Neuronal stem cell (in vitro differentiated cells): ENCODE measurements at regions not wholly inside any gene's neighbourhood (a gene's known extent, or its start where the extent isn't known, plus 50 kb on each side); places are given as distances from the start of the nearest gene placed in this dataset.

Source experiments
- DNase-seq: peaks from one replicate; pipeline ENCODE4 v3.0.0-alpha.2; 2013; ENCODE audit warnings: low spot score
- H2AFZ ChIP-seq: one replicate; pipeline ENCODE4 v1.6.1; 2013; ENCODE audit warnings: mild to moderate bottlenecking, low read length, inconsistent platforms
- H2AK5ac ChIP-seq: 2 replicates; pipeline ENCODE4 v1.6.1; 2013; ENCODE audit warnings: low read depth, mild to moderate bottlenecking, inconsistent platforms, low read length, moderate library complexity, mixed read lengths
- H2BK120ac ChIP-seq: 2 replicates; pipeline ENCODE4 v1.6.1; 2013; ENCODE audit warnings: low read depth, mild to moderate bottlenecking, inconsistent platforms, low read length, moderate library complexity, mixed read lengths
- H2BK12ac ChIP-seq: one replicate; pipeline ENCODE4 v1.6.1; 2013; ENCODE audit warnings: low read length, inconsistent platforms
- H2BK15ac ChIP-seq: 2 replicates; pipeline ENCODE4 v1.6.1; 2013; ENCODE audit warnings: mild to moderate bottlenecking, low read length, inconsistent platforms, mixed read lengths
- H2BK5ac ChIP-seq: one replicate; pipeline ENCODE4 v1.6.1; 2013; ENCODE audit warnings: inconsistent platforms, mild to moderate bottlenecking, low read length, moderate library complexity
- H3K14ac ChIP-seq: one replicate; pipeline ENCODE4 v1.6.1; 2013; ENCODE audit warnings: low read length, inconsistent platforms
- H3K18ac ChIP-seq: 2 replicates; pipeline ENCODE4 v1.6.1; 2013; ENCODE audit warnings: low read length, inconsistent platforms
- H3K23ac ChIP-seq: 2 replicates; pipeline ENCODE4 v1.6.1; 2013; ENCODE audit warnings: low read depth, mild to moderate bottlenecking, mixed read lengths, low read length, inconsistent platforms; ENCODE audit not compliant: poor library complexity
- H3K27ac ChIP-seq: replicated peaks from 3 replicates; pipeline ENCODE4 v1.5.1; 2013; ENCODE audit warnings: low read length, inconsistent platforms
- H3K27me3 ChIP-seq, 3 experiments: 2 replicates each; pipeline ENCODE4 v1.6.1; 2013; ENCODE audit warnings: low read length in 3 of 3, mild to moderate bottlenecking in 2 of 3, inconsistent platforms in 1 of 3, low read depth in 1 of 3, mixed read lengths in 1 of 3, moderate library complexity in 1 of 3; ENCODE audit not compliant: control insufficient read depth in 3 of 3, insufficient read depth in 3 of 3
- H3K36me3 ChIP-seq, 2 donors: replicated peaks in 1 of 2; 2 replicates each; pipeline ENCODE4 v1.6.1; 2013; ENCODE audit warnings: low read length in 2 of 2; ENCODE audit not compliant: control insufficient read depth in 2 of 2, insufficient read depth in 2 of 2
- H3K4ac ChIP-seq: 2 replicates; pipeline ENCODE4 v1.6.1; 2013; ENCODE audit warnings: inconsistent platforms, mild to moderate bottlenecking, low read length, moderate library complexity
- H3K4me1 ChIP-seq, 2 donors: 1 replicate in 1 of 2; 2 replicates in 1 of 2; pipeline ENCODE4 v1.6.1; 2013; ENCODE audit warnings: low read length in 2 of 2, low read depth in 1 of 2; ENCODE audit not compliant: control insufficient read depth in 2 of 2, insufficient read depth in 1 of 2
- H3K4me2 ChIP-seq: one replicate; pipeline ENCODE4 v1.6.1; 2013; ENCODE audit warnings: mild to moderate bottlenecking, low read length, inconsistent platforms; ENCODE audit not compliant: insufficient read depth, poor library complexity, severe bottlenecking
- H3K4me3 ChIP-seq, 2 donors: 2 replicates each; pipeline ENCODE4 v1.5.1; 2013; ENCODE audit warnings: low read length in 2 of 2, mild to moderate bottlenecking in 2 of 2, inconsistent platforms in 1 of 2, moderate library complexity in 1 of 2
- H3K79me1 ChIP-seq: one replicate; pipeline ENCODE4 v1.6.1; 2013; ENCODE audit warnings: low read depth, mild to moderate bottlenecking, inconsistent platforms, low read length, moderate library complexity
- H3K9ac ChIP-seq: one replicate; pipeline ENCODE4 v1.6.1; 2013; ENCODE audit warnings: mild to moderate bottlenecking, low read depth, low read length, inconsistent platforms; ENCODE audit not compliant: poor library complexity
- H3K9me3 ChIP-seq, 2 donors: replicated peaks in 1 of 2; 2 replicates each; pipeline versions ENCODE3 to v1.6.1; 2013; ENCODE audit warnings: low read length in 2 of 2, mild to moderate bottlenecking in 2 of 2, inconsistent platforms in 1 of 2, low read depth in 1 of 2, mixed read lengths in 1 of 2, moderate library complexity in 1 of 2; ENCODE audit not compliant: control insufficient read depth in 2 of 2, insufficient read depth in 1 of 2
- H4K8ac ChIP-seq: one replicate; pipeline ENCODE4 v1.6.1; 2013; ENCODE audit warnings: low read depth, mild to moderate bottlenecking, inconsistent platforms, low read length, moderate library complexity
- H4K91ac ChIP-seq: one replicate; pipeline ENCODE4 v1.6.1; 2013; ENCODE audit warnings: low read length, low read depth, mild to moderate bottlenecking, inconsistent platforms; ENCODE audit not compliant: poor library complexity
- WGBS, 2 donors: extraction: QIAGEN DNeasy Blood & Tissue Kit; methylation state at CpG; one replicate each; pipeline ENCODE4 v1.1.7; 2013; ENCODE audit warnings: missing lambda C conversion rate in 2 of 2, mixed read lengths in 1 of 2; ENCODE audit not compliant: insufficient read length in 2 of 2, insufficient replicate concordance in 1 of 2; ENCODE audit errors: extremely low coverage in 2 of 2; 5-methylcytosine and 5-hydroxymethylcytosine counted together

DNA sequence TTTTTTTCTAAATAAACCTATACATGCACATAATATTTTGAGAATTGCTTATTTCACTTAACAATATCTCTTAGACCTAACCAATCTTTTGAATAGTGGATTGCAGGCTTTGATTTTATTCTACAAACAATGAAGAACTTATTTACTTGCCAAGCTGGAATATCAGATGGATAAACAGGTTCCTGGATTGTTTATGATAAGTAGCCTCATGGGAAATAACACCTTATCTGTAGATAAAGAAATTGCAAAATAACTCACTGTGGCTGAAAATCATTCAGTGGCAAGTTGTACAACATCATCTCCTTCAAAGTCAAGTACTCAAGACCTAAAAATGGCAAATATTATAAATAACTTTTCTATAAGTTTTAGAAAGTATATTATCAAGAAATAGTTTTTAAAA, 335.4 kb upstream of the ATP2B1 start:
- Histone ChIP-seq H2BK15ac (no peak overlapping the region), H2AK5ac (no peak overlapping the region), H2BK12ac (no peak overlapping the region), H3K36me3 (no peaks in the 10 kb centered on the region), H3K9ac (no peak overlapping the region), H2BK120ac (no peak overlapping the region), H4K91ac (no peak overlapping the region), H3K4me2 (no peak overlapping the region), H2BK5ac (no peak overlapping the region), H3K27ac (no peak overlapping the region), H3K9me3 (no peaks in the 10 kb centered on the region), H3K18ac (no peak overlapping the region), H4K8ac (no peak overlapping the region), H2AFZ (no peak overlapping the region), H3K79me1 (no peaks in the 10 kb centered on the region), H3K23ac (no peak overlapping the region), H3K4ac (no peak overlapping the region), H3K27me3 (no peaks in the 10 kb centered on the region), H3K14ac (no peak overlapping the region), H3K4me1 (peaks cover 4 to 11% of the 10 kb centered on the region in 2 donors), H3K4me3 (no peak overlapping the region)
- no peak for DNase-seq

DNA sequence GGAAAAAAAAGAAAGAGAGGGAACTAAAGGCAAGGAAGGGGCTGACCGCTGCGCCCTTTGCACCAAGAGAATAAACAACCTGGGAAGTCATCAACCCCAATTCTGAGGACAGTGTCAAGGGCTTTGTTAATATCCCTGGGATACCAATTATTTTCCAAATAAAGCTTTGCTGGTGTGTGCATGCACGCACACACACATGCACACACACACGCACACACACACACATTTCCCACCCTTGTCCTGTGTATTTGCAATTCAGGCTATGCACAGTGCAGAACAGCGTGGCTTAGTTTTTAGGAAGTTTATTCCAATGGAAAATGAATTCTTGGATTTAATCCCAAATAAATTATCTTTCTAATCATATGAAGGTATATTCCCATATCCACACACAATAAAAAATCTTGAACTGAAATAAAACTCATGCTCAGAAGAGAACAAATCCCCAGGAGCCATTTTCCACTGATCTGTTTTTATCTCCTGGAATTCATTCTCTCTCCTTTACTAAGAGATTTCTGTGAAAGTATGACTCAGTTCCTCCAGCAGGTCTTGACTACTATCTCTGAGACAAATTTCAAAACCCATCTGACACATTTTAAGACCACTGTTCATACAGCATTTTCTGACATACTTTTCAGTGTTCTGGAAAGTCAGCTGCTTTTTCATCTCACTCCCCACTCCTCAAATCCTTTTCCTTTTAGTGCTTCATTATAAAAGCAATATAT, 334.4 kb upstream of the ATP2B1 start:
- peak overlapping the region; percentile 1 for H2AFZ ChIP-seq
- no peak overlapping the region for H2BK12ac ChIP-seq
- no peak overlapping the region for H4K8ac ChIP-seq
- WGBS, 2 donors: no CpG with 5 or more reads among the region's 5 CpGs
- H2AK5ac ChIP-seq: no peak overlapping the region
- H3K14ac ChIP-seq: no peak overlapping the region
- H3K9ac ChIP-seq: no peak overlapping the region
- no peak overlapping the region for H2BK15ac ChIP-seq
- no peaks in the 10 kb centered on the region for H3K27me3 ChIP-seq
- no peaks in the 10 kb centered on the region for H3K9me3 ChIP-seq
- no peaks in the 10 kb centered on the region for H3K79me1 ChIP-seq
- no peak for DNase-seq
- no peak overlapping the region for H3K18ac ChIP-seq
- no peak overlapping the region for H3K23ac ChIP-seq
- no peak overlapping the region for H3K27ac ChIP-seq
- no peaks in the 10 kb centered on the region for H3K36me3 ChIP-seq
- H3K4me3 ChIP-seq: no peak overlapping the region
- no peak overlapping the region for H4K91ac ChIP-seq
- no peak overlapping the region for H2BK120ac ChIP-seq
- peaks cover 4 to 11% of the 10 kb centered on the region in 2 donors for H3K4me1 ChIP-seq
- H2BK5ac ChIP-seq: no peak overlapping the region
- no peak overlapping the region for H3K4ac ChIP-seq
- no peak overlapping the region for H3K4me2 ChIP-seq

DNA sequence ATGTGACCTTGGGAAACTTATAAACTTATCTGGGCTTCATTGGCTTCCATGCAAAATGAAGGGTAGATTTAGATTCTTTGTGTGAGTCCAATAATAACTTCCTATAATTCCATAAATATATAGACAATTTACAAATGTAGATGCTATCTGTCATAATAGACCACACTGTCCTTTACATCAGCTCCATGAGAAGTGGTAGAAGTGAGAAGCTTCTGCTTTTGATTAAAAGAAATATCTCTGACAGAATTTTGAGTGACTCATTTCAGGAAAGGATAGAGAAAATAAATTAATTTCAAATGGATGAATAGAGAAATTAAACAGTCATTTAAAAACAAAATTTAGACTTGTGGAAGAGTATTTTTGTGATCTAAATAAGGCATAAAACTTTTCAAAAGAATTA, 329.7 kb upstream of the ATP2B1 start:
- no peak overlapping the region for H3K18ac ChIP-seq
- H3K27ac ChIP-seq: no peak overlapping the region
- no peak overlapping the region for H2BK120ac ChIP-seq
- no peak overlapping the region for H2BK5ac ChIP-seq
- no peak overlapping the region for H4K8ac ChIP-seq
- no peak overlapping the region for H3K14ac ChIP-seq
- no peak overlapping the region for H2AK5ac ChIP-seq
- H3K23ac ChIP-seq: no peak overlapping the region
- no peak for DNase-seq
- no peak overlapping the region for H3K4me3 ChIP-seq
- no peak overlapping the region for H2BK12ac ChIP-seq
- H3K79me1 ChIP-seq: no peaks in the 10 kb centered on the region
- no peaks in the 10 kb centered on the region for H3K36me3 ChIP-seq
- H2BK15ac ChIP-seq: no peak overlapping the region
- H3K4ac ChIP-seq: no peak overlapping the region
- H4K91ac ChIP-seq: no peak overlapping the region
- H3K9me3 ChIP-seq: no peaks in the 10 kb centered on the region
- H3K4me1 ChIP-seq: peaks cover 4 to 9% of the 10 kb centered on the region in 2 donors
- H2AFZ ChIP-seq: no peak overlapping the region
- H3K4me2 ChIP-seq: no peak overlapping the region
- no peaks in the 10 kb centered on the region for H3K27me3 ChIP-seq
- H3K9ac ChIP-seq: no peak overlapping the region

DNA sequence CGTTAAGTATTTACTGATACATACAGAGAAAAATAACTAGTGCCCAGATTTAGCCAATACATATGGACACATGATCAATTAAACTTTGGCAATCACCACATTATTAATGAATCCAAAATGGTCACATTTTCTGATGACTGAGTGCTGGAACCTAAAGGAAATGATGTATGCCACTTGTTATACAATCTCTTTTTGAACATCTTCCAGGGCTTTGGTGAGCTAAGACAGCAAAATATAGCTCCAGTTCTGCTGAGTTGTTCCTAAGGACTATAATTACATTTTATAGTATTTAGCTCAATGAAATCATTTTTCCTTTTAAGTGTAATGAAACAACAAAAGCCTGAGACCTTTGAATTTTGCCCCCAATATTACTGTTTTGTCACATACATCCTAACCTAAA, 329.1 kb upstream of the ATP2B1 start:
- H3K9ac ChIP-seq: no peak overlapping the region
- no peak overlapping the region for H3K27ac ChIP-seq
- no peak overlapping the region for H2BK15ac ChIP-seq
- no peaks in the 10 kb centered on the region for H3K9me3 ChIP-seq
- H3K4ac ChIP-seq: no peak overlapping the region
- no peak overlapping the region for H2AK5ac ChIP-seq
- no peak overlapping the region for H2BK120ac ChIP-seq
- no peaks in the 10 kb centered on the region for H3K27me3 ChIP-seq
- no peak overlapping the region for H2BK5ac ChIP-seq
- WGBS, 2 donors: no CpG with 5 or more reads among the region's 1 CpG
- no peak overlapping the region for H3K23ac ChIP-seq
- H3K18ac ChIP-seq: no peak overlapping the region
- H2AFZ ChIP-seq: no peak overlapping the region
- no peak overlapping the region for H3K4me2 ChIP-seq
- no peak overlapping the region for H2BK12ac ChIP-seq
- no peak for DNase-seq
- H3K36me3 ChIP-seq: no peaks in the 10 kb centered on the region
- no peak overlapping the region for H4K8ac ChIP-seq
- no peak overlapping the region for H3K4me3 ChIP-seq
- H3K79me1 ChIP-seq: no peaks in the 10 kb centered on the region
- peaks cover 1 to 4% of the 10 kb centered on the region in 2 donors for H3K4me1 ChIP-seq
- H3K14ac ChIP-seq: no peak overlapping the region
- H4K91ac ChIP-seq: no peak overlapping the region
